ENCODE measurements at regions not wholly inside any gene's neighbourhood (a gene's known extent, or its start where the extent isn't known, plus 50 kb on each side); places are given as distances from the start of the nearest gene placed in this dataset.

DNA sequence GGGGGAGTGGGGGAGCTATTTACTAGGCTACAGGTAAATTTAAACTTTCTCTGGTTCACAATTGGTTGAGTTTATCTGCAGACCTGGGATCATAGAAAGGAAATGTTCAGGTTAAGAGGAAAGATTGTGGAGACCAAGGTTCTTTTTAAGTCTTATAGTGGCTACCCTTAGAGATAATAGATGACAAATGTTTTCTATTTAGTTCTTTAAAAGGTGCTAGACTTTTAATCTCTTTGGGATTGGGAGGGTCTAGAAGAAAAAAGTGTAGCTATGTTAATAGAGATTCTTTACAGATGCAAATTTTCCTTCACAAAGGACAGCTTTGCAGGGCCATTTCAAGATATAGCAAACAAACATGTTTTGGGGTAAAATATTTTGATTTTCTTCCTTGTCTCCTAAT, 76.0 kb downstream of the TEX13C start:
- Histone ChIP-seq H3K9me1 (replicated peaks; ENCODE audit: control insufficient read depth, extremely low read depth, insufficient read depth, low read length) (no peaks in the 10 kb centered on the region), H3K36me3 (ENCODE audit: control insufficient read depth in 2 of 2, extremely low read depth in 1 of 2, insufficient read depth in 2 of 2, low read length in 2 of 2) (no peaks in the 10 kb centered on the region), H3K9me3 (replicated peaks; ENCODE audit: control insufficient read depth, insufficient read depth, low read length) (no peaks in the 10 kb centered on the region), H4K20me1 (replicated peaks; ENCODE audit: control insufficient read depth, extremely low read depth, insufficient read depth, low read length) (no peaks in the 10 kb centered on the region), H3K79me2 (ENCODE audit: control insufficient read depth, insufficient read depth, low read length) (no peaks in the 10 kb centered on the region), H3K4me2 (ENCODE audit: insufficient read depth, low read length) (no peak overlapping the region), H2AFZ (ENCODE audit: low read depth, low read length) (no peak overlapping the region), H3K27me3 (ENCODE audit: control insufficient read depth in 2 of 2, insufficient read depth in 2 of 2, low read length in 2 of 2) (no peaks in the 10 kb centered on the region), H3K27ac (ENCODE audit: insufficient read depth, low read depth, low read length) (no peak overlapping the region), H3K9ac (replicated peaks; ENCODE audit: extremely low read depth, insufficient read depth, low read length) (no peak overlapping the region), H3K4me3 (replicated peaks in 1 of 3; ENCODE audit: insufficient read depth in 1 of 3, low read depth in 1 of 3, low read length in 3 of 3) (no peak overlapping the region), H3K4me1 (ENCODE audit: control insufficient read depth, extremely low read depth, insufficient read depth, low read length) (no peaks in the 10 kb centered on the region)
- no peak for TF ChIP-seq FOS (IDR thresholded peaks at IDR 0.05; ENCODE audit: borderline replicate concordance, insufficient read depth, low read length)
- CTCF ChIA-PET = no interaction called here
- POLR2A ChIA-PET = no interaction called here
- dilution Hi-C loops (cut with MboI; ENCODE audit: extremely low pct_ligation_motif_present, low sequenced_read_pairs) (no loop called here), intact Hi-C loops (cut with micrococcal nuclease) (no loop called here)
- DNase-seq (ENCODE audit: low read depth, low spot score) (no peak), FAIRE-seq (no peak)
- no TSS peak for BruUV-seq (replicated peaks)

DNA sequence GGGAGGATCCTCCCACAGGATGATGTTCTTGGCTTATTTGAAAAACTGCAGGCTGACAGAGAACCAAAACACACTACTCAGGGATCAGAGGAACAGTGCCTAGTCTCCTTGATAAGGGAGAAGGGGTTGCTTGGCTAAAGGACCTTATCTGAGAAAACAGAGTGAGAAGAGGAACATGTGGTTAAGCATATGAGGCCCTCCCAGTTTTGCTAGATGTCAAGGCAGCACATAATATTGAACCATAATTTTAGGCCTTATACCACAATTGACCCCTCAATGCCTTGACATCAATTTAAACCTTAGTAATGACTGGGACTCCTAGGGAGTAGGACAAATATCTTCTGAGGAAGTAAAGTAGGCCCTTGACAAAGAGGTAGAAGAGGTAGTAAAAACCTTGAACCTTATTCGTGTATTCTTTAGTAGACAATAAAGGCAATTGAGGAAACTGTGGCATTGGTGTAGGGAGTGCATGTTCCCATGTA, 79.3 kb downstream of the TEX13C start:
- no peaks in the 10 kb centered on the region for H3K9me3 ChIP-seq (replicated peaks; ENCODE audit: control insufficient read depth, insufficient read depth, low read length)
- POLR2A ChIA-PET = no interaction called here
- no TSS peak for BruUV-seq (replicated peaks)

More for the DNA sequence above, 79.3 kb downstream of the TEX13C start:
- Histone ChIP-seq H3K4me1 (ENCODE audit: control insufficient read depth, extremely low read depth, insufficient read depth, low read length) (no peaks in the 10 kb centered on the region), H3K27me3 (ENCODE audit: control insufficient read depth in 2 of 2, insufficient read depth in 2 of 2, low read length in 2 of 2) (no peaks in the 10 kb centered on the region), H3K4me2 (ENCODE audit: insufficient read depth, low read length) (no peak overlapping the region), H3K4me3 (replicated peaks in 1 of 3; ENCODE audit: insufficient read depth in 1 of 3, low read depth in 1 of 3, low read length in 3 of 3) (no peak overlapping the region), H3K9ac (replicated peaks; ENCODE audit: extremely low read depth, insufficient read depth, low read length) (no peak overlapping the region), H2AFZ (ENCODE audit: low read depth, low read length) (no peak overlapping the region), H4K20me1 (replicated peaks; ENCODE audit: control insufficient read depth, extremely low read depth, insufficient read depth, low read length) (no peaks in the 10 kb centered on the region), H3K36me3 (ENCODE audit: control insufficient read depth in 2 of 2, extremely low read depth in 1 of 2, insufficient read depth in 2 of 2, low read length in 2 of 2) (no peaks in the 10 kb centered on the region), H3K79me2 (ENCODE audit: control insufficient read depth, insufficient read depth, low read length) (no peaks in the 10 kb centered on the region), H3K27ac (ENCODE audit: insufficient read depth, low read depth, low read length) (no peak overlapping the region), H3K9me1 (replicated peaks; ENCODE audit: control insufficient read depth, extremely low read depth, insufficient read depth, low read length) (no peaks in the 10 kb centered on the region)
- FAIRE-seq = no peak
- DNase-seq (ENCODE audit: low read depth, low spot score) = no peak
- dilution Hi-C loops (cut with MboI; ENCODE audit: extremely low pct_ligation_motif_present, low sequenced_read_pairs) = no loop called here
- intact Hi-C loops (cut with micrococcal nuclease) = no loop called here
- CTCF ChIA-PET = no interaction called here
- no peak for TF ChIP-seq JUN (IDR thresholded peaks at IDR 0.05; ENCODE audit: borderline replicate concordance, insufficient read depth, insufficient read length, low read depth)
- TF ChIP-seq EZH2 (IDR thresholded peaks at IDR 0.05; ENCODE audit: borderline replicate concordance, low read depth, low read length, severe bottlenecking) = no peak
- TF ChIP-seq MYC (IDR thresholded peaks at IDR 0.05; ENCODE audit: low read depth, low read length) = no peak
- no peak for TF ChIP-seq POLR2A (IDR thresholded peaks at IDR 0.05; ENCODE audit: low read depth, low read length)
- no peak for TF ChIP-seq GATA2 (IDR thresholded peaks at IDR 0.05; ENCODE audit: insufficient read depth, insufficient read length, low read depth, low read length)
- no peak for TF ChIP-seq POLR2AphosphoS5 (IDR thresholded peaks at IDR 0.05; ENCODE audit: insufficient read depth, low read depth, low read length)
- TF ChIP-seq MAX (IDR thresholded peaks at IDR 0.05; ENCODE audit: insufficient read depth, insufficient read length) = no peak
- TF ChIP-seq FOS (IDR thresholded peaks at IDR 0.05; ENCODE audit: borderline replicate concordance, insufficient read depth, low read length) = no peak
- TF ChIP-seq, protein P1, sequence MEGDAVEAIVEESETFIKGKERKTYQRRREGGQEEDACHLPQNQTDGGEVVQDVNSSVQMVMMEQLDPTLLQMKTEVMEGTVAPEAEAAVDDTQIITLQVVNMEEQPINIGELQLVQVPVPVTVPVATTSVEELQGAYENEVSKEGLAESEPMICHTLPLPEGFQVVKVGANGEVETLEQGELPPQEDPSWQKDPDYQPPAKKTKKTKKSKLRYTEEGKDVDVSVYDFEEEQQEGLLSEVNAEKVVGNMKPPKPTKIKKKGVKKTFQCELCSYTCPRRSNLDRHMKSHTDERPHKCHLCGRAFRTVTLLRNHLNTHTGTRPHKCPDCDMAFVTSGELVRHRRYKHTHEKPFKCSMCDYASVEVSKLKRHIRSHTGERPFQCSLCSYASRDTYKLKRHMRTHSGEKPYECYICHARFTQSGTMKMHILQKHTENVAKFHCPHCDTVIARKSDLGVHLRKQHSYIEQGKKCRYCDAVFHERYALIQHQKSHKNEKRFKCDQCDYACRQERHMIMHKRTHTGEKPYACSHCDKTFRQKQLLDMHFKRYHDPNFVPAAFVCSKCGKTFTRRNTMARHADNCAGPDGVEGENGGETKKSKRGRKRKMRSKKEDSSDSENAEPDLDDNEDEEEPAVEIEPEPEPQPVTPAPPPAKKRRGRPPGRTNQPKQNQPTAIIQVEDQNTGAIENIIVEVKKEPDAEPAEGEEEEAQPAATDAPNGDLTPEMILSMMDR (IDR thresholded peaks at IDR 0.05; ENCODE audit: extremely low read depth in 1 of 2, insufficient read depth in 1 of 2, low read depth in 1 of 2, low read length in 2 of 2) = no peak
